ENCODE measurements at regions not wholly inside any gene's neighbourhood (a gene's known extent, or its start where the extent isn't known, plus 50 kb on each side); places are given as distances from the start of the nearest gene placed in this dataset.

- TF ChIP-seq, protein P1, sequence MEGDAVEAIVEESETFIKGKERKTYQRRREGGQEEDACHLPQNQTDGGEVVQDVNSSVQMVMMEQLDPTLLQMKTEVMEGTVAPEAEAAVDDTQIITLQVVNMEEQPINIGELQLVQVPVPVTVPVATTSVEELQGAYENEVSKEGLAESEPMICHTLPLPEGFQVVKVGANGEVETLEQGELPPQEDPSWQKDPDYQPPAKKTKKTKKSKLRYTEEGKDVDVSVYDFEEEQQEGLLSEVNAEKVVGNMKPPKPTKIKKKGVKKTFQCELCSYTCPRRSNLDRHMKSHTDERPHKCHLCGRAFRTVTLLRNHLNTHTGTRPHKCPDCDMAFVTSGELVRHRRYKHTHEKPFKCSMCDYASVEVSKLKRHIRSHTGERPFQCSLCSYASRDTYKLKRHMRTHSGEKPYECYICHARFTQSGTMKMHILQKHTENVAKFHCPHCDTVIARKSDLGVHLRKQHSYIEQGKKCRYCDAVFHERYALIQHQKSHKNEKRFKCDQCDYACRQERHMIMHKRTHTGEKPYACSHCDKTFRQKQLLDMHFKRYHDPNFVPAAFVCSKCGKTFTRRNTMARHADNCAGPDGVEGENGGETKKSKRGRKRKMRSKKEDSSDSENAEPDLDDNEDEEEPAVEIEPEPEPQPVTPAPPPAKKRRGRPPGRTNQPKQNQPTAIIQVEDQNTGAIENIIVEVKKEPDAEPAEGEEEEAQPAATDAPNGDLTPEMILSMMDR (IDR thresholded peaks at IDR 0.05), result peak; percentile 95
- TF ChIP-seq ZFX (IDR thresholded peaks at IDR 0.05; ENCODE audit: borderline replicate concordance), result no peak
Observed at GRCh38 chr21:41610042-41610839, 102.3 kb upstream of the TMPRSS2 start.
